DOHH2 (cell line): ENCODE measurements at regions not wholly inside any gene's neighbourhood (a gene's known extent, or its start where the extent isn't known, plus 50 kb on each side); places are given as distances from the start of the nearest gene placed in this dataset.

ENCODE experiments used
- H3F3A ChIP-seq: fragments of 200-600 bp; sonication (generic), shearing (Covaris generic); 2 replicates; pipeline ENCODE4 v1.6.0; 2016; ENCODE audit warnings: antibody characterized with exemption, mild to moderate bottlenecking; ENCODE audit not compliant: control insufficient read depth, insufficient read depth
- H3K27ac ChIP-seq: fragments of 200-600 bp; sonication (generic); 2 replicates; pipeline ENCODE4 v1.5.1; 2014; ENCODE audit warnings: low read depth, mild to moderate bottlenecking, low read length, moderate library complexity
- H3K27me3 ChIP-seq: fragments of 200-600 bp; sonication (generic); 2 replicates; pipeline ENCODE4 v1.6.1; 2014; ENCODE audit warnings: mild to moderate bottlenecking, low read length, mixed read lengths; ENCODE audit not compliant: control insufficient read depth
- H3K36me3 ChIP-seq: fragments of 200-600 bp; sonication (generic); 2 replicates; pipeline ENCODE4 v1.6.1; 2014; ENCODE audit warnings: mild to moderate bottlenecking, low read length, moderate library complexity, mixed read lengths; ENCODE audit not compliant: control insufficient read depth
- H3K4me1 ChIP-seq: fragments of 200-600 bp; sonication (generic); 2 replicates; pipeline ENCODE4 v1.6.1; 2014; ENCODE audit warnings: mild to moderate bottlenecking, low read length, mixed read lengths; ENCODE audit not compliant: control insufficient read depth
- H3K4me2 ChIP-seq: fragments of 200-600 bp; sonication (generic); 2 replicates; pipeline ENCODE4 v1.6.0; 2014; ENCODE audit warnings: mild to moderate bottlenecking, low read length, moderate library complexity
- H3K4me3 ChIP-seq: fragments of 200-600 bp; sonication (generic); 2 replicates; pipeline ENCODE4 v1.5.1; 2014; ENCODE audit warnings: mild to moderate bottlenecking, low read length, mixed read lengths
- H3K79me2 ChIP-seq: fragments of 200-600 bp; sonication (generic); 2 replicates; pipeline ENCODE4 v1.6.1; 2014; ENCODE audit warnings: mild to moderate bottlenecking, low read length, mixed read lengths; ENCODE audit not compliant: control insufficient read depth
- H3K9me2 ChIP-seq: fragments of 200-600 bp; sonication (generic); replicated peaks from 2 replicates; pipeline ENCODE4 v1.6.1; 2014; ENCODE audit warnings: mild to moderate bottlenecking, low read length, mixed read lengths; ENCODE audit not compliant: control insufficient read depth
- H3K9me3 ChIP-seq: fragments of 200-600 bp; sonication (generic); 2 replicates; pipeline ENCODE4 v1.6.1; 2014; ENCODE audit warnings: antibody characterized with exemption, low read length, mixed read lengths; ENCODE audit not compliant: control insufficient read depth, insufficient read depth
- H4K20me1 ChIP-seq: fragments of 200-600 bp; sonication (generic); 2 replicates; pipeline ENCODE4 v1.6.0; 2014; ENCODE audit warnings: low read depth, mild to moderate bottlenecking, antibody characterized with exemption, low read length, moderate library complexity; ENCODE audit not compliant: control insufficient read depth, insufficient read depth
- CTCF ChIP-seq: fragments of 200-600 bp; sonication (generic); IDR thresholded peaks from one replicate; pipeline ENCODE4 v1.5.1; 2014; ENCODE audit warnings: antibody characterized with exemption, mild to moderate bottlenecking, low read depth, low read length; ENCODE audit not compliant: poor library complexity, severe bottlenecking
- EZH2phosphoT487 ChIP-seq: fragments of 200-600 bp; sonication (generic); IDR thresholded peaks from 2 replicates; pipeline ENCODE4 v1.6.1; 2017; ENCODE audit warnings: borderline replicate concordance, mild to moderate bottlenecking, antibody characterized with exemption, low read length, moderate library complexity, mixed read lengths

GRCh38 chr4:156217236-156217635 lies 263.6 kb upstream of the CTSO start:
- TF ChIP-seq CTCF (no peak), EZH2phosphoT487 (no peak)
- H3F3A ChIP-seq: no peaks in the 10 kb centered on the region
- H3K4me2 ChIP-seq: no peak overlapping the region
- H3K4me3 ChIP-seq: no peak overlapping the region
- no peaks in the 10 kb centered on the region for H3K79me2 ChIP-seq
- no peaks in the 10 kb centered on the region for H3K36me3 ChIP-seq
- H3K9me3 ChIP-seq: peaks cover 7% of the 10 kb centered on the region; the same call in 1 of the 2 replicates
- H3K27me3 ChIP-seq: no peaks in the 10 kb centered on the region
- H3K9me2 ChIP-seq: no peaks in the 10 kb centered on the region
- no peak overlapping the region for H3K27ac ChIP-seq
- H3K4me1 ChIP-seq: no peaks in the 10 kb centered on the region
- no peaks in the 10 kb centered on the region for H4K20me1 ChIP-seq

- Histone ChIP-seq H3K4me3 (no peak overlapping the region), H3K79me2 (no peaks in the 10 kb centered on the region), H3K27me3 (no peaks in the 10 kb centered on the region), H3K9me2 (no peaks in the 10 kb centered on the region), H3K36me3 (no peaks in the 10 kb centered on the region), H4K20me1 (no peaks in the 10 kb centered on the region), H3K27ac (no peak overlapping the region), H3F3A (no peaks in the 10 kb centered on the region), H3K9me3 (no peaks in the 10 kb centered on the region), H3K4me2 (no peak overlapping the region), H3K4me1 (peaks cover 6% of the 10 kb centered on the region; the same call in 1 of the 2 replicates)
- TF ChIP-seq CTCF (no peak), EZH2phosphoT487 (no peak)
These were observed 247.4 kb upstream of the CTSO start for GRCh38 chr4:156201050-156201449.

GRCh38 chr4:156198511-156198910 lies 244.8 kb upstream of the CTSO start:
- Histone ChIP-seq H3K79me2 (no peaks in the 10 kb centered on the region), H3K9me3 (no peaks in the 10 kb centered on the region; the same call in 1 of the 2 replicates), H3K9me2 (no peaks in the 10 kb centered on the region), H3K27me3 (no peaks in the 10 kb centered on the region), H4K20me1 (no peaks in the 10 kb centered on the region), H3K4me3 (no peak overlapping the region), H3K4me1 (peaks cover 6% of the 10 kb centered on the region; the same call in 1 of the 2 replicates), H3K27ac (no peak overlapping the region), H3F3A (no peaks in the 10 kb centered on the region), H3K36me3 (no peaks in the 10 kb centered on the region), H3K4me2 (no peak overlapping the region)
- TF ChIP-seq EZH2phosphoT487 (no peak), CTCF (no peak)
